GM12872 (cell line): ENCODE measurements at regions not wholly inside any gene's neighbourhood (a gene's known extent, or its start where the extent isn't known, plus 50 kb on each side); places are given as distances from the start of the nearest gene placed in this dataset.

Experiments used
- CTCF ChIP-seq: IDR thresholded peaks from 3 replicates; pipeline ENCODE4 v1.5.1; 2011; ENCODE audit warnings: low read depth, mild to moderate bottlenecking, low read length, moderate library complexity; ENCODE audit not compliant: insufficient read depth

- no peak for TF ChIP-seq CTCF
Measured at GRCh38 chr4:169870507-169870906, 112.8 kb upstream of the HPF1 start.

GRCh38 chr4:169869490-169869889 is 111.7 kb upstream of the HPF1 start:
- no peak for TF ChIP-seq CTCF

GRCh38 chr4:169861593-169861992 is 103.8 kb upstream of the HPF1 start:
- no peak for TF ChIP-seq CTCF

- TF ChIP-seq CTCF = no peak
Measured at GRCh38 chr4:169859366-169860216, 101.8 kb upstream of the HPF1 start.

- TF ChIP-seq CTCF = no peak
Measured at GRCh38 chr4:169854090-169854489, 96.3 kb upstream of the HPF1 start.

DNA sequence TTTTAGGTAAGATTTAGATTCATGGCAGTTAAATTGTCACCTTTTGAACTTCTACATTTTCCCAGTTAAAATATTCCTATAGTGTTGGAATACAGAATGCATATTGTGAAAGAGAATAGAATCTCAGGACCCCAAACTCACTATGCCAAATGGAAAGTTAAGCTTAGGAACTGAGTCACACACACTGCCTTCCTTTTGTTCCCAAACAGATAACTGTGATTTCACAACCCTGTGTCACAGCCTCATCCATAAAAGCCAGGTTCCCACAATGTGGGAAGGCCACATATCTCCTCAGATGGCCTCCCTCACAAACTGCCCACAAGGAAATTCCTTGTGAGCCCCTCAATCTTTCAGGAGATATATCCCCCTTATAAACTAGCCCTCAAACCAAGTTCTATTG is 94.7 kb upstream of the HPF1 start:
- no peak for TF ChIP-seq CTCF

- no peak for TF ChIP-seq CTCF
Measured at GRCh38 chr4:169851750-169852149, 94.0 kb upstream of the HPF1 start.
